SK-N-SH (cell line): ENCODE measurements at regions not wholly inside any gene's neighbourhood (a gene's known extent, or its start where the extent isn't known, plus 50 kb on each side); places are given as distances from the start of the nearest gene placed in this dataset.

Experiments used
- CTCF ChIA-PET: fragments of 300-600, 350-600 bp; formaldehyde crosslinking; extraction: SDS; loops from one replicate; lab custom pipeline; 2021; lab: Yijun Ruan, JAX
- POLR2A ChIA-PET: fragments of 350-600 bp; sonication (Branson Sonifier 250); formaldehyde crosslinking; extraction: SDS; loops from one replicate; lab custom pipeline; 2020; ENCODE audit warnings: antibody characterized with exemption, inconsistent platforms; lab: Yijun Ruan, JAX
- DNase-seq: peaks from one replicate; pipeline ENCODE4 v3.0.0; 2012
- H2AFZ ChIP-seq: fragments of 200-600 bp; sonication (generic); 2 replicates; pipeline ENCODE4 v1.8.1; 2016; ENCODE audit warnings: antibody characterized with exemption, mild to moderate bottlenecking, low read depth
- H3F3A ChIP-seq: fragments of 200-600 bp; sonication (generic); replicated peaks from 2 replicates; pipeline ENCODE3; 2016; ENCODE audit warnings: antibody characterized with exemption, mild to moderate bottlenecking; ENCODE audit not compliant: insufficient read depth
- H3K27ac ChIP-seq, 2 experiments: fragments of 200-500 bp in 1 of 2; fragments of 200-600 bp in 1 of 2; sonication (Bioruptor generic) in 1 of 2; sonication (generic), shearing (Covaris generic) in 1 of 2; 2 replicates each; pipeline versions ENCODE4 v1.5.1 to v1.6.1; 2014 to 2016; ENCODE audit warnings: low read depth in 2 of 2, inconsistent platforms in 1 of 2, low read length in 1 of 2, mild to moderate bottlenecking in 1 of 2, mixed read lengths in 1 of 2
- H3K27me3 ChIP-seq: fragments of 200-600 bp; sonication (generic), shearing (Covaris generic); 2 replicates; pipeline ENCODE4 v1.6.1; 2016; ENCODE audit warnings: mixed run types; ENCODE audit not compliant: insufficient read depth
- H3K36me3 ChIP-seq, 2 experiments: fragments of 200-500 bp in 1 of 2; fragments of 200-600 bp in 1 of 2; sonication (Bioruptor generic) in 1 of 2; sonication (generic) in 1 of 2; replicated peaks in 1 of 2; 2 replicates each; pipeline versions ENCODE3 to v1.5.1; 2014 to 2016; ENCODE audit warnings: low read length in 1 of 2, mild to moderate bottlenecking in 1 of 2; ENCODE audit not compliant: insufficient read depth in 2 of 2, control insufficient read depth in 1 of 2
- H3K4me1 ChIP-seq, 2 experiments: fragments of 200-500 bp in 1 of 2; fragments of 200-600 bp in 1 of 2; sonication (Bioruptor generic) in 1 of 2; sonication (generic), shearing (Covaris generic) in 1 of 2; 2 replicates each; pipeline versions ENCODE4 v1.5.1 to v1.6.1; 2014 to 2016; ENCODE audit warnings: low read depth in 1 of 2, low read length in 1 of 2, mixed run types in 1 of 2; ENCODE audit not compliant: insufficient read depth in 2 of 2, control insufficient read depth in 1 of 2
- H3K4me2 ChIP-seq: fragments of 200-600 bp; sonication (generic), shearing (Covaris generic); 2 replicates; pipeline ENCODE4 v1.6.1; 2017; ENCODE audit warnings: mixed run types
- H3K4me3 ChIP-seq, 2 experiments: fragments of 200-500 bp in 1 of 2; fragments of 200-600 bp in 1 of 2; sonication (Bioruptor generic) in 1 of 2; sonication (generic), shearing (Covaris generic) in 1 of 2; 2 replicates each; pipeline versions ENCODE4 v1.5.1 to v1.8.1; 2014 to 2016; ENCODE audit warnings: low read depth in 2 of 2, inconsistent platforms in 1 of 2, low read length in 1 of 2, mild to moderate bottlenecking in 1 of 2, mixed read lengths in 1 of 2, moderate library complexity in 1 of 2
- H3K79me2 ChIP-seq: fragments of 200-600 bp; sonication (generic); 2 replicates; pipeline ENCODE4 v1.8.1; 2017; ENCODE audit warnings: mild to moderate bottlenecking; ENCODE audit not compliant: insufficient read depth
- H3K9ac ChIP-seq: fragments of 200-600 bp; sonication (generic); 2 replicates; pipeline ENCODE4 v1.6.1; 2017; ENCODE audit warnings: mixed run types
- H3K9me2 ChIP-seq: fragments of 200-600 bp; sonication (generic); 2 replicates; pipeline ENCODE4 v1.6.1; 2017; ENCODE audit warnings: mixed run types
- H3K9me3 ChIP-seq: fragments of 200-600 bp; sonication (generic); 2 replicates; pipeline ENCODE4 v1.6.1; 2017; ENCODE audit warnings: mixed run types, mild to moderate bottlenecking, moderate library complexity
- H4K20me1 ChIP-seq: fragments of 200-600 bp; sonication (generic); 2 replicates; pipeline ENCODE4 v1.6.1; 2017; ENCODE audit warnings: mild to moderate bottlenecking, mixed run types; ENCODE audit not compliant: insufficient read depth
- NRF1 ChIP-seq: IDR thresholded peaks from 2 replicates; pipeline ENCODE4 v1.6.1; 2012; ENCODE audit warnings: low read depth, mild to moderate bottlenecking, low read length
- POLR2AphosphoS5 ChIP-seq: IDR thresholded peaks from 2 replicates; pipeline ENCODE4 v1.6.1; 2012; ENCODE audit warnings: low read depth, low read length
- RAD21 ChIP-seq: IDR thresholded peaks from 2 replicates; pipeline ENCODE4 v1.6.1; 2012; ENCODE audit warnings: mild to moderate bottlenecking, low read length
- TEAD4 ChIP-seq: IDR thresholded peaks from 2 replicates; pipeline ENCODE4 v1.4.0; 2012; ENCODE audit warnings: mild to moderate bottlenecking, borderline replicate concordance; ENCODE audit not compliant: insufficient read depth
- WGBS: methylation state at CpG from one replicate; pipeline ENCODE4 v1.1.6; 2017; ENCODE audit warnings: low lambda C conversion rate; 5-methylcytosine and 5-hydroxymethylcytosine counted together
- TF ChIP-seq, protein P1 (sequence below): fragments of 150-350 bp; IDR thresholded peaks from 2 replicates; pipeline ENCODE4 v1.6.1; 2016; ENCODE audit warnings: mild to moderate bottlenecking, low read depth, low read length
- TF ChIP-seq, protein P2 (sequence below): IDR thresholded peaks from 2 replicates; pipeline ENCODE4 v1.4.0; 2012; ENCODE audit warnings: low read depth, borderline replicate concordance
- TF ChIP-seq, protein P3 (sequence below): IDR thresholded peaks from 2 replicates; pipeline ENCODE4 v1.4.0; 2012; ENCODE audit warnings: low read depth, borderline replicate concordance

DNA sequence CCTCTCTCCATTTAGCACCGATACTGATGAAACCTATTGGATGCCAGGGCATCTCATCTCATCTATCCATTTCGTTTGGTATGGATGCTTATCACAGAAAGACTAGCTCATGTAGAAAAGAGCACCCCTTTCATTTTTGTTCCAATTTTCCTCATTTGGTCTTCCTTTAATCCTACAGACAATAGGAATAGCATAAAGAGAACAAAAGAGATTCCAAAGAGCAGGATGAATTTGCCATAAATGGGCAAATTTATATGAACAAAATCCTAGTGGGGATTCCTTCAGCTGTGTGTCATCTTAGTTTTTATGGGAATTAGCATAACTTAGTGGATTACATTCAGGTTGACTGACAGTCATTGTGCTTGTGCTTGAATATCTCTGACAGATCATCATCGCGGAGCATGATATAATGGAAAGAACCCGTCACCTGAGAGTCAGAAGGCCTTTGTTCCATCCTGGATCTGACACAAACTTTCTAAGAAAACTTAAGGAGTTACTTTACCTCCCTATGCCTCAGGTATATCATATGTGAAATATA lies 777.5 kb upstream of the ADGRL2 start:
- Histone ChIP-seq H3K9me2 (no peaks in the 10 kb centered on the region), H3K9ac (no peak overlapping the region), H3K27me3 (no peaks in the 10 kb centered on the region), H3K79me2 (no peaks in the 10 kb centered on the region), H3K27ac (no peak overlapping the region), H3K9me3 (no peaks in the 10 kb centered on the region), H3K36me3 (no peaks in the 10 kb centered on the region), H3F3A (no peaks in the 10 kb centered on the region), H4K20me1 (no peaks in the 10 kb centered on the region), H3K4me1 (no peaks in the 10 kb centered on the region), H2AFZ (no peak overlapping the region), H3K4me2 (no peak overlapping the region), H3K4me3 (no peak overlapping the region)
- TF ChIP-seq, protein P1, sequence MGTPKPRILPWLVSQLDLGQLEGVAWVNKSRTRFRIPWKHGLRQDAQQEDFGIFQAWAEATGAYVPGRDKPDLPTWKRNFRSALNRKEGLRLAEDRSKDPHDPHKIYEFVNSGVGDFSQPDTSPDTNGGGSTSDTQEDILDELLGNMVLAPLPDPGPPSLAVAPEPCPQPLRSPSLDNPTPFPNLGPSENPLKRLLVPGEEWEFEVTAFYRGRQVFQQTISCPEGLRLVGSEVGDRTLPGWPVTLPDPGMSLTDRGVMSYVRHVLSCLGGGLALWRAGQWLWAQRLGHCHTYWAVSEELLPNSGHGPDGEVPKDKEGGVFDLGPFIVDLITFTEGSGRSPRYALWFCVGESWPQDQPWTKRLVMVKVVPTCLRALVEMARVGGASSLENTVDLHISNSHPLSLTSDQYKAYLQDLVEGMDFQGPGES: no peak
- TF ChIP-seq POLR2AphosphoS5: no peak
- TF ChIP-seq, protein P2, sequence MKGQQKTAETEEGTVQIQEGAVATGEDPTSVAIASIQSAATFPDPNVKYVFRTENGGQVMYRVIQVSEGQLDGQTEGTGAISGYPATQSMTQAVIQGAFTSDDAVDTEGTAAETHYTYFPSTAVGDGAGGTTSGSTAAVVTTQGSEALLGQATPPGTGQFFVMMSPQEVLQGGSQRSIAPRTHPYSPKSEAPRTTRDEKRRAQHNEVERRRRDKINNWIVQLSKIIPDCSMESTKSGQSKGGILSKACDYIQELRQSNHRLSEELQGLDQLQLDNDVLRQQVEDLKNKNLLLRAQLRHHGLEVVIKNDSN: no peak
- WGBS: 81% methylated on average over 5 of the region's 5 CpGs
- ChIA-PET POLR2A (no interaction called here), CTCF (no interaction called here)
- no peak for DNase-seq

DNA sequence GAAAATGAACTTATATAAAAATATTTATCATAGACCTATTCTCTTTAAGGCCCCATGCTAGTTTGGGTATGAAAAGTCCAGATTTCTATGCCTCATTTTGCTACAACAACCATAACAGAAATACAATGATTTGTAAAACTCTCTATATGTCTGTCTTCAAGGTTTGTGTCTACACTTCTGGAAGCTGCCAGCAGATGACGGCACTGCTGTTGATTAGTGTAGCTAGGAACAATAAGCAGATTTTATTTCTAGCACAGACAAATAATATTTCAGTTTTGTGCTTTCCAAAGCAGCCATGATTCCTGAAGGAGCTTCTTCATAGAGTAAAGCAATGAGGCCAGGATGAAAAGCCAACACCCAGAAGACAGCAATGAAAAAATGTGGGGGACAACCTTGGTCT lies 779.6 kb upstream of the ADGRL2 start:
- 0 out of 2 replicates have a peak, but pooled peaks have one; percentile 22 for TF ChIP-seq RAD21
- TF ChIP-seq, protein P3, sequence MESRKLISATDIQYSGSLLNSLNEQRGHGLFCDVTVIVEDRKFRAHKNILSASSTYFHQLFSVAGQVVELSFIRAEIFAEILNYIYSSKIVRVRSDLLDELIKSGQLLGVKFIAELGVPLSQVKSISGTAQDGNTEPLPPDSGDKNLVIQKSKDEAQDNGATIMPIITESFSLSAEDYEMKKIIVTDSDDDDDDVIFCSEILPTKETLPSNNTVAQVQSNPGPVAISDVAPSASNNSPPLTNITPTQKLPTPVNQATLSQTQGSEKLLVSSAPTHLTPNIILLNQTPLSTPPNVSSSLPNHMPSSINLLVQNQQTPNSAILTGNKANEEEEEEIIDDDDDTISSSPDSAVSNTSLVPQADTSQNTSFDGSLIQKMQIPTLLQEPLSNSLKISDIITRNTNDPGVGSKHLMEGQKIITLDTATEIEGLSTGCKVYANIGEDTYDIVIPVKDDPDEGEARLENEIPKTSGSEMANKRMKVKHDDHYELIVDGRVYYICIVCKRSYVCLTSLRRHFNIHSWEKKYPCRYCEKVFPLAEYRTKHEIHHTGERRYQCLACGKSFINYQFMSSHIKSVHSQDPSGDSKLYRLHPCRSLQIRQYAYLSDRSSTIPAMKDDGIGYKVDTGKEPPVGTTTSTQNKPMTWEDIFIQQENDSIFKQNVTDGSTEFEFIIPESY: no peak
- TF ChIP-seq TEAD4: no peak
- no peaks in the 10 kb centered on the region for H3K9me3 ChIP-seq
- no peak for DNase-seq
- H3K27ac ChIP-seq: no peak overlapping the region
- no peaks in the 10 kb centered on the region for H3K27me3 ChIP-seq
- no peaks in the 10 kb centered on the region for H3F3A ChIP-seq
- no peaks in the 10 kb centered on the region for H3K9me2 ChIP-seq
- H3K79me2 ChIP-seq: no peaks in the 10 kb centered on the region
- H3K9ac ChIP-seq: no peak overlapping the region
- no peaks in the 10 kb centered on the region for H3K4me1 ChIP-seq
- H3K4me3 ChIP-seq: no peak overlapping the region
- 86% methylated on average over 1 of the region's 1 CpG for WGBS
- H3K36me3 ChIP-seq: no peaks in the 10 kb centered on the region
- ChIA-PET POLR2A (no interaction called here), CTCF (interaction anchor here (0.7 kb wide), 1 partner anchor 1174 kb away, joined by 3 read pairs; no protein-coding TSS in a partner anchor)
- H4K20me1 ChIP-seq: no peaks in the 10 kb centered on the region
- no peak overlapping the region for H2AFZ ChIP-seq
- H3K4me2 ChIP-seq: no peak overlapping the region

DNA sequence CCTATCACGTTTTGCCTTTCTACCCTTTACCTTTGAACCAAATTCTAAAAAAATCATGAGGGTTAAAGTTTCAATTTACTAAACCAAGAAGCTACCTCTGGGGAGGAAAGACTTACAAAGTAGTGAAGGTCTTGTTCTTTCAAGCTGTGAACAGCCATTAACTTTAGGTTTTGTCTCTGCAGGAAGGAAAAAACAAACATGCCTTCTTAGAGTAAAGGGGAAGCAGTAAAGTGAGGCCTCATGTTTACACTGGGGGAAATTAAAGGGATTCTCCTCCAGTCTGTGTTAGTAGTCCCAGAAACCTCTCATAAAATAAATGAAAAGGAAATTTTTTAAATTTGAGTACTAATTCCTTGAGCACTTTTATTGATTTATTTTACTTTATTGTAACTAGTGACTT lies 780.2 kb upstream of the ADGRL2 start:
- no peak for DNase-seq
- H3K4me2 ChIP-seq: no peak overlapping the region
- CTCF ChIA-PET: no interaction called here
- TF ChIP-seq NRF1: no peak
- H3K27me3 ChIP-seq: no peaks in the 10 kb centered on the region
- H3K9ac ChIP-seq: no peak overlapping the region
- no peaks in the 10 kb centered on the region for H3K9me3 ChIP-seq
- H3K4me3 ChIP-seq: no peak overlapping the region
- no peaks in the 10 kb centered on the region for H3K4me1 ChIP-seq
- POLR2A ChIA-PET: no interaction called here
- WGBS: 67% methylated on average over 1 of the region's 1 CpG
- H2AFZ ChIP-seq: no peak overlapping the region
- no peak overlapping the region for H3K27ac ChIP-seq
- H3K79me2 ChIP-seq: no peaks in the 10 kb centered on the region
- H3K36me3 ChIP-seq: no peaks in the 10 kb centered on the region
- no peaks in the 10 kb centered on the region for H3K9me2 ChIP-seq
- H3F3A ChIP-seq: no peaks in the 10 kb centered on the region
- H4K20me1 ChIP-seq: no peaks in the 10 kb centered on the region
